Ovary (tissue), 3 donors: ENCODE measurements at regions not wholly inside any gene's neighbourhood (a gene's known extent, or its start where the extent isn't known, plus 50 kb on each side); places are given as distances from the start of the nearest gene placed in this dataset.

Experiments
- CTCF ChIP-seq, 3 donors: fragments of 450-650 bp in 2 of 3; fragments of 200-600 bp in 1 of 3; IDR thresholded peaks; one replicate each; pipeline versions ENCODE4 v1.5.1 to v1.8.0; 2016 to 2022; ENCODE audit warnings: antibody characterized with exemption in 3 of 3, mild to moderate bottlenecking in 1 of 3
- EP300 ChIP-seq: sonication (generic); formaldehyde crosslinking; IDR thresholded peaks from one replicate; pipeline ENCODE4 v1.6.1; 2017; ENCODE audit warnings: antibody characterized with exemption
- POLR2A ChIP-seq: fragments of 450-650 bp; IDR thresholded peaks from one replicate; pipeline ENCODE4 v1.6.1; 2017; ENCODE audit warnings: antibody characterized with exemption, mild to moderate bottlenecking, moderate library complexity
- donor health status: DM: no; HTN: no; CAD: no.

GRCh38 chr7:34501156-34501555, 156.9 kb upstream of the NPSR1 start:
- TF ChIP-seq CTCF (IDR thresholded peaks at IDR 0.05) (no peak), EP300 (no peak), POLR2A (no peak)
